ENCODE measurements at regions not wholly inside any gene's neighbourhood (a gene's known extent, or its start where the extent isn't known, plus 50 kb on each side); places are given as distances from the start of the nearest gene placed in this dataset.

GRCh38 chr5:90153031-90153430, 256.5 kb downstream of the CETN3 start:
- TF ChIP-seq CTCF (IDR thresholded peaks at IDR 0.05), result no peak
- TF ChIP-seq POLR2A (IDR thresholded peaks at IDR 0.05), result no peak
